ENCODE measurements at regions not wholly inside any gene's neighbourhood (a gene's known extent, or its start where the extent isn't known, plus 50 kb on each side); places are given as distances from the start of the nearest gene placed in this dataset.

- Mint-ChIP-seq H3K36me3 (ENCODE audit: low read depth) (no peaks in the 10 kb centered on the region), H3K9me3 (no peaks in the 10 kb centered on the region), H3K27me3 (no peaks in the 10 kb centered on the region), H3K27ac (no peak overlapping the region), H3K4me1 (no peaks in the 10 kb centered on the region), H3K4me3 (no peak overlapping the region)
- POLR2A ChIA-PET: no interaction called here
- CTCF ChIA-PET: interaction anchor here (0.6 kb wide), 1 partner anchor 644 kb away, joined by 4 read pairs; no protein-coding TSS in a partner anchor
- no peak for DNase-seq
Observed at GRCh38 chr5:84637662-84638375, 253.1 kb upstream of the EDIL3 start.

- no peaks in the 10 kb centered on the region for H3K9me3 Mint-ChIP-seq
- POLR2A ChIA-PET: no interaction called here
- no peaks in the 10 kb centered on the region for H3K27me3 Mint-ChIP-seq
- no peak for DNase-seq
- CTCF ChIA-PET: no interaction called here
- no peak overlapping the region for H3K27ac Mint-ChIP-seq
- no peak overlapping the region for H3K4me3 Mint-ChIP-seq
- H3K36me3 Mint-ChIP-seq (ENCODE audit: low read depth): no peaks in the 10 kb centered on the region
- no peaks in the 10 kb centered on the region for H3K4me1 Mint-ChIP-seq
Observed at GRCh38 chr5:84635235-84636055, 250.8 kb upstream of the EDIL3 start.

GRCh38 chr5:84634256-84634655 lies 249.6 kb upstream of the EDIL3 start:
- no peak for DNase-seq
- CTCF ChIA-PET: no interaction called here
- POLR2A ChIA-PET: no interaction called here
- H3K27ac Mint-ChIP-seq: no peak overlapping the region
- no peaks in the 10 kb centered on the region for H3K36me3 Mint-ChIP-seq (ENCODE audit: low read depth)
- no peaks in the 10 kb centered on the region for H3K4me1 Mint-ChIP-seq
- H3K27me3 Mint-ChIP-seq: no peaks in the 10 kb centered on the region
- no peak overlapping the region for H3K4me3 Mint-ChIP-seq
- no peaks in the 10 kb centered on the region for H3K9me3 Mint-ChIP-seq

DNA sequence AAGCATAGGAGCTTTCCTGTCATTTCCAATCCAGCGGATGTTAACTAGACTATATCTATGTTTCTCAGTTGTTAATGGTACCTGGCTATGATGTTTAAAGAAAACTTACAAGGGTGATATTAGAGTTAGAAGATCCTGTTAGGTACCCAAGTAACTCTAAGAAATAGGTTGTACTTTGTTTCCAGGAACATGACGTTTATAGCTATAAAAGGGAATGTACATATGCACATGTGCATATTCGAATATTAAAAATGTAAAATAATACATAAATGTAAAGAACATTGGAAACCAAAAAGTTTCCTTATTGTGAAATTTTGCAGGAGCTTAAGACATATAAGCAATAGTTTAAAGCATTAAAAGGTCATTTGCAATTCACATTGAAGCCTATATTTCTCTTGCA lies 247.7 kb upstream of the EDIL3 start:
- no peaks in the 10 kb centered on the region for H3K27me3 Mint-ChIP-seq
- no peaks in the 10 kb centered on the region for H3K36me3 Mint-ChIP-seq (ENCODE audit: low read depth)
- DNase-seq: no peak
- H3K4me1 Mint-ChIP-seq: no peaks in the 10 kb centered on the region
- no peaks in the 10 kb centered on the region for H3K9me3 Mint-ChIP-seq
- H3K4me3 Mint-ChIP-seq: no peak overlapping the region
- ChIA-PET POLR2A (no interaction called here), CTCF (no interaction called here)
- H3K27ac Mint-ChIP-seq: no peak overlapping the region

GRCh38 chr5:84628918-84629317 lies 244.2 kb upstream of the EDIL3 start:
- Mint-ChIP-seq H3K4me3 (no peak overlapping the region), H3K36me3 (ENCODE audit: low read depth) (no peaks in the 10 kb centered on the region), H3K4me1 (no peaks in the 10 kb centered on the region), H3K27me3 (no peaks in the 10 kb centered on the region), H3K27ac (no peak overlapping the region), H3K9me3 (no peaks in the 10 kb centered on the region)
- ChIA-PET POLR2A (no interaction called here), CTCF (no interaction called here)
- DNase-seq: no peak

DNA sequence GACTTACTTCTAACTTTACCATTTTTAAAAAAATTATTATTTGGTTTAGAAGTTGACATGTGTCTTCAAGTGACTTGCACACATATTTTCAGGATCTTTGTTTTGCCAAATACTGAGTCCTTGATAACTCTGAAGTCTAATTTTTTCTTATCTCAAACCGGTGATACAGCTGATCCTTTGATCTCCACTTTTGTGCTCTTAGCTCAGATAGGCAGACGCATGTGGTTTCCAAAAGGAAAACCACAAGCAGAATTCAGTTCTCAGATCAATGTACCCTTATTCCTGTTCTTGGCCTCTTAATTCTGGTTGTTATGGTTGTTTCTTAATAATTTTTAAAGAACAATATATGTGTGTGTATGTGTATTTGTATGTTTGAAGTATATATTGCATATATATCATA lies 238.3 kb upstream of the EDIL3 start:
- POLR2A ChIA-PET: no interaction called here

GRCh38 chr5:84622461-84622860 lies 237.8 kb upstream of the EDIL3 start:
- no peaks in the 10 kb centered on the region for H3K36me3 Mint-ChIP-seq (ENCODE audit: low read depth)
- H3K4me1 Mint-ChIP-seq: no peaks in the 10 kb centered on the region
- no peak for DNase-seq
- ChIA-PET POLR2A (no interaction called here), CTCF (no interaction called here)
- H3K27ac Mint-ChIP-seq: no peak overlapping the region
- no peaks in the 10 kb centered on the region for H3K9me3 Mint-ChIP-seq
- no peaks in the 10 kb centered on the region for H3K27me3 Mint-ChIP-seq
- no peak overlapping the region for H3K4me3 Mint-ChIP-seq

More for the DNA sequence above, 238.3 kb upstream of the EDIL3 start:
- DNase-seq: no peak
- Mint-ChIP-seq H3K4me3 (no peak overlapping the region), H3K9me3 (no peaks in the 10 kb centered on the region), H3K27ac (no peak overlapping the region), H3K27me3 (no peaks in the 10 kb centered on the region), H3K4me1 (no peaks in the 10 kb centered on the region), H3K36me3 (ENCODE audit: low read depth) (no peaks in the 10 kb centered on the region)
- CTCF ChIA-PET: no interaction called here

DNA sequence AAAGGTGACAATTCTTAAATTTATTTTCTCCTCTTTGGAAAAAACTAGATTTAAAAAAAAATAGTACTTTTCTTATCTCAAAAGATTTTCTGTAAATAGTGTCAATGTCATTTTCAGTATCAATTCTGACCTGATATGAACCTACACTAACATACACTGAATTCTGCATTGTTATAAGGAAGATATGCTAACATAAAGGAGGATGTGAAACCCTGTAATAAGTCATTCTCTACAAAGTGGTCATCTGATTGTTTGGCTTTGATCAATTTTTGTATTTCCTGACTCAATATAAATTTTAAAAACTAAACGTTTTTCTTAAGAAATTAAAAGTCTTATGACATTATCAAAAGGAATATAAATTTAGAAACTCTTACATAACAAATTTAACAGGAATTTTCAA lies 233.6 kb upstream of the EDIL3 start:
- ChIA-PET POLR2A (no interaction called here), CTCF (no interaction called here)
- Mint-ChIP-seq H3K27me3 (no peaks in the 10 kb centered on the region), H3K27ac (no peak overlapping the region), H3K4me3 (no peak overlapping the region), H3K4me1 (no peaks in the 10 kb centered on the region), H3K36me3 (ENCODE audit: low read depth) (no peaks in the 10 kb centered on the region), H3K9me3 (no peaks in the 10 kb centered on the region)
- DNase-seq: no peak

- POLR2A ChIA-PET: no interaction called here
- H3K27me3 Mint-ChIP-seq: no peaks in the 10 kb centered on the region
- H3K4me1 Mint-ChIP-seq: no peaks in the 10 kb centered on the region
- no peak for DNase-seq
- CTCF ChIA-PET: no interaction called here
- no peaks in the 10 kb centered on the region for H3K9me3 Mint-ChIP-seq
- no peaks in the 10 kb centered on the region for H3K36me3 Mint-ChIP-seq (ENCODE audit: low read depth)
- H3K27ac Mint-ChIP-seq: no peak overlapping the region
- H3K4me3 Mint-ChIP-seq: no peak overlapping the region
Observed at GRCh38 chr5:84614906-84615305, 230.2 kb upstream of the EDIL3 start.

DNA sequence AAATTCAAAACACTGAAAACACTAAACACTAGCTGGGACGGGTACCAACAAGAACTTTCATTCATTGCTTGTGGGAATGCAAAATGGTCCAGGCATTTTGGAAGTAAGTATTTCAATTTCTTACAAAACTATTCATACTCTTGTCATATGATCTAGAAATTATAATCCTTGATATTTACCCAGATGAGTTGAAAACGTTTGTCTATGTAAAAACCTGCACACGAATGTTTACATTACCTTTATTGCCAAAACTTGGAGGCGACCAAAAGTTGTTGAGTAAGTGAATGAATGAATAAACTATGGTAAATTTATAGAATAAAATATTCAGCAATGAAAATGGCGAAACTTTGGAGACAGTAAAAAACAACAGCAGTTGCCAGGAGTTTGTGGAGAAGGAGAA lies 222.1 kb upstream of the EDIL3 start:
- peaks cover 3% of the 10 kb centered on the region for H3K9me3 Mint-ChIP-seq
- no peaks in the 10 kb centered on the region for H3K4me1 Mint-ChIP-seq
- ChIA-PET CTCF (no interaction called here), POLR2A (no interaction called here)
- H3K27ac Mint-ChIP-seq: no peak overlapping the region
- H3K4me3 Mint-ChIP-seq: no peak overlapping the region
- no peaks in the 10 kb centered on the region for H3K27me3 Mint-ChIP-seq
- H3K36me3 Mint-ChIP-seq (ENCODE audit: low read depth): no peaks in the 10 kb centered on the region
- no peak for DNase-seq

DNA sequence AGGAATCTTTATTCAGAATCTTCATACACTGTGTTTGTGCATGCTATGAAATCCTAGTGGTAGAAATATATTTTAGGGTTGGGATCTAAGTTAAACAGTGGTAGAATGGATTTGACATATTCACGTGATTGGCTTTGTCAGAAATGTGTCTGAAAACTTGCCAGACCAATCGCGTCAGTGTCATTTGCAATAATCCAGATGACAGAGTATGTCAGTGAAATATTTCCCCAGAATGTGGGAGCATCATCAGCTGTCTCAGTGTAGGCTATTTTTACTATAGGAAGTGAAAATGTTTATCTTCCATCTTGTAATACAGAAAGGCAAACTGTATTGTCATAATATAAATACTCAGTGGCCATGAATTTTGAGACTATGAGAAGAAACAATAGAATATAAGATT lies 220.6 kb upstream of the EDIL3 start:
- H3K36me3 Mint-ChIP-seq (ENCODE audit: low read depth): no peaks in the 10 kb centered on the region
- POLR2A ChIA-PET: no interaction called here
- no peaks in the 10 kb centered on the region for H3K27me3 Mint-ChIP-seq
- no peak overlapping the region for H3K4me3 Mint-ChIP-seq
- no peak overlapping the region for H3K27ac Mint-ChIP-seq
- H3K4me1 Mint-ChIP-seq: no peaks in the 10 kb centered on the region
- peaks cover 5% of the 10 kb centered on the region for H3K9me3 Mint-ChIP-seq
- DNase-seq: no peak
- CTCF ChIA-PET: no interaction called here

DNA sequence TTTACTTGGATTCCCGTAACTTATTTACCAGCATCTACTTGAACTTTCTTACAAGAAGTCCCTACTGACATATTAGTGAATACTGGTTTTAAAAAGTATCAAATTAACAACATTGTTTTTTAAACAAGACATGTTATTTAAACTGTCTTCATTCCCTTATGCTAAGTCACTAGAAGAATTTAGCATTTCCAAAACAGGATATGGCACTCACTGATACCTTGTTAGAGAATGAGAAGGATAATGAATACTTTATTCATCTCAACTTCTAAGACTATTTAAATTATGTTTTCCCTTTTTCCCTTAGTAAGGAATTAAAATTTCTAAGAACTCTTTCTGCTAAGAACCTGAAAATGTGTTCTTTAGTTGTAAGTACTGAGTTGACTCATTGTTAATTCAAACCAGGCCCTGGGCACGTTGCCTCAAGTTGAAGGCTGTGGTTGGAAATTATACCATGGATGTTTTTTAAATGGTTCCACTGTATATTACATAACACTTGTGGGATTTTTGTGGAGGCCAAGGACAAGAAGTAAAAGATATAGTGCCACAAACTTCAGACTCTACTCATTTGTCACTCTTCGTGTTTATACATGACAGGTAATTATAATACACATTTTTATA lies 219.0 kb upstream of the EDIL3 start:
- CTCF ChIA-PET: no interaction called here
- no peaks in the 10 kb centered on the region for H3K36me3 Mint-ChIP-seq (ENCODE audit: low read depth)
- H3K27me3 Mint-ChIP-seq: no peaks in the 10 kb centered on the region
- peaks cover 5% of the 10 kb centered on the region for H3K9me3 Mint-ChIP-seq
- no peak overlapping the region for H3K4me3 Mint-ChIP-seq
- POLR2A ChIA-PET: no interaction called here
- no peak for DNase-seq
- H3K27ac Mint-ChIP-seq: no peak overlapping the region
- H3K4me1 Mint-ChIP-seq: no peaks in the 10 kb centered on the region

GRCh38 chr5:84602371-84602771 lies 217.7 kb upstream of the EDIL3 start:
- POLR2A ChIA-PET: no interaction called here
- Mint-ChIP-seq H3K27me3 (no peaks in the 10 kb centered on the region), H3K4me3 (no peak overlapping the region), H3K9me3 (peaks cover 5% of the 10 kb centered on the region), H3K4me1 (no peaks in the 10 kb centered on the region), H3K27ac (no peak overlapping the region), H3K36me3 (ENCODE audit: low read depth) (no peaks in the 10 kb centered on the region)
- DNase-seq: no peak
- CTCF ChIA-PET: no interaction called here

DNA sequence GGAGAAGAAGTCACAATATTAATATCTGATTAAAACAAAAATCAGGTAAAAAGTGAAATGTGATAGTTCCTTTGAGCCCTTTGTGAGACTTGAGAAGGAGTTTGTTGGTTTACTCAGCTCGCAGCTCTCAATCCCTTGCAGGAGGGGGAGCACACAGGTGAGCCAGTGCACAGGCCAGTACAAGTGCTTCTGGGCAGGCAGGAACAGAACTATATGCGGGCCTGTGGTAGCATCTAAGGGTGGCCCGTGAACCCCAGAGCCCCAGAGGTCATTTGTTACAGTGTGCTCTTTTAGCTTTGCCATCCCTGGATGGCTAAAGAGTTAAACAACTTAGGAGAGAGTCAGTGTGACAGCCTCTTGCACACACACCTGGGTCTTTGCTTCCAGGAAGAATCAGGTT lies 215.3 kb upstream of the EDIL3 start:
- ChIA-PET POLR2A (no interaction called here), CTCF (no interaction called here)
- no peaks in the 10 kb centered on the region for H3K4me1 Mint-ChIP-seq
- H3K27ac Mint-ChIP-seq: no peak overlapping the region
- no peak for DNase-seq
- H3K27me3 Mint-ChIP-seq: no peaks in the 10 kb centered on the region
- H3K36me3 Mint-ChIP-seq (ENCODE audit: low read depth): no peaks in the 10 kb centered on the region
- H3K4me3 Mint-ChIP-seq: no peak overlapping the region
- peaks cover 5% of the 10 kb centered on the region for H3K9me3 Mint-ChIP-seq
